ENCODE measurements at regions not wholly inside any gene's neighbourhood (a gene's known extent, or its start where the extent isn't known, plus 50 kb on each side); places are given as distances from the start of the nearest gene placed in this dataset.

- no peak for DNase-seq (ENCODE audit: low read depth)
- H3K4me3 ChIP-seq (ENCODE audit: low read length), result no peak overlapping the region
- no peak for TF ChIP-seq CTCF (IDR thresholded peaks at IDR 0.05; ENCODE audit: insufficient read depth, low read depth, low read length, missing control alignments)
These were observed 1128.2 kb downstream of the BRD1 start for GRCh38 chr22:48699511-48699910.

DNA sequence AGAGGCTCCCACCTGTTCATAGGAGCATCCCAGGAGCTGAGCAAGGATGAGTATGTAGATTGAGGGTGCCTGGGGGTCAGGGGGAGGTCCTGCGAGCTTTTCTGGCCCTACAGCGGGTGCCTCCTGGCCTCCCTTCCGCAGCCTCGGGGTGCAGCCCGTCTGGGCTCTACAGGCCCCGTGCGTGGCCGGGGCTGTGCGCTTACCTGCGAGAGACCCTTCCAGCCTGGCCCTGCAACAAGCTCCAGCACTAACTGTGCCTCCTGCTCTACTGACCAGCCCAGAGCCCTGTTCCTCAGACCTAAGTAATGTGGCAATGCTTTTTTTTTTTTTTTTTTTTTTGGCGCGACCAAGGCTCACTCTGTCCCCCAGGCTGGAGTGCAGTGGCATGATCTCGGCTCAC lies 1129.1 kb downstream of the BRD1 start:
- DNase-seq (ENCODE audit: low read depth), result no peak
- no peak for TF ChIP-seq CTCF (IDR thresholded peaks at IDR 0.05; ENCODE audit: insufficient read depth, low read depth, low read length, missing control alignments)
- no peak overlapping the region for H3K4me3 ChIP-seq (ENCODE audit: low read length)

GRCh38 chr22:48697694-48698276 lies 1129.9 kb downstream of the BRD1 start:
- DNase-seq (ENCODE audit: low read depth), result no peak
- TF ChIP-seq CTCF (IDR thresholded peaks at IDR 0.05; ENCODE audit: insufficient read depth, low read depth, low read length, missing control alignments), result no peak
- no peak overlapping the region for H3K4me3 ChIP-seq (ENCODE audit: low read length)

DNA sequence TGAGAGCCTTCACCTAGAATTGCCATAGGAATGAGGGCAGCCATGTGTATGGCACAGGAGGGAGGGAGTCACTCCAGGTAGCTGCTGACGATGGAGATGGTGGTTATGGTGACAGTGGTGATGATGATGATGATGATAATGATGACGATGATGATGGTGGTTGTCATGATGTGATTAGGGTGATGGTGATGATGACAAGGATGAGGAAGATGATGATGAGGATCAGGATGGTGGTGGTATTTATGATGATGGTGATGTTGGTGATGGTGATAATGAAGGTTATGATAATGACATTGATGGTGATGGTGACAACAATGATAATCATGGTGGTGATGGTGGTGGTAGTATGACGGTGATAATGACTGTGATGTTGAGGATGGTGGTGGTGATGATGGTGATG lies 1130.5 kb downstream of the BRD1 start:
- no peak for TF ChIP-seq CTCF (IDR thresholded peaks at IDR 0.05; ENCODE audit: insufficient read depth, low read depth, low read length, missing control alignments)
- no peak for DNase-seq (ENCODE audit: low read depth)
- no peak overlapping the region for H3K4me3 ChIP-seq (ENCODE audit: low read length)

DNA sequence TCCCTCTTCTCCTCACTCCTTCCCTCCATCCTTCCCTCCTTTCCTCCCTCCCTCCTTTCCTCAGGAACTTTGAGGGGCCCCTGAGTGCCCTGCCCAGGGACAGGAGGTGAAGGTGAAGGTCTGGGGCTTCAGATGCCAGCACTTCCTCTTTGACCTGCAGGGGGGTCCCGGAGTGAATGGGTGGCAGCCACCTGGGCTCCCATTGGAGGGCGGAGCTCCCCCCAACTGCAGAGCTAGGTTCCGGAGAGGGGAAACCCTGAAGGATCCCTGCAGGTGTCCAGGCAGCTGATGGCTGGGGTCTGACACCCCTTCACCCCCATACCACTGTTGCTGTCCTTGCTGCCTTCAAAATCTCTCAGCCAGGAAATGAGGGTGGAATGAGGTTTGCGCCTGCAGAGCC lies 1131.3 kb downstream of the BRD1 start:
- TF ChIP-seq CTCF (IDR thresholded peaks at IDR 0.05; ENCODE audit: insufficient read depth, low read depth, low read length, missing control alignments), result no peak

DNA sequence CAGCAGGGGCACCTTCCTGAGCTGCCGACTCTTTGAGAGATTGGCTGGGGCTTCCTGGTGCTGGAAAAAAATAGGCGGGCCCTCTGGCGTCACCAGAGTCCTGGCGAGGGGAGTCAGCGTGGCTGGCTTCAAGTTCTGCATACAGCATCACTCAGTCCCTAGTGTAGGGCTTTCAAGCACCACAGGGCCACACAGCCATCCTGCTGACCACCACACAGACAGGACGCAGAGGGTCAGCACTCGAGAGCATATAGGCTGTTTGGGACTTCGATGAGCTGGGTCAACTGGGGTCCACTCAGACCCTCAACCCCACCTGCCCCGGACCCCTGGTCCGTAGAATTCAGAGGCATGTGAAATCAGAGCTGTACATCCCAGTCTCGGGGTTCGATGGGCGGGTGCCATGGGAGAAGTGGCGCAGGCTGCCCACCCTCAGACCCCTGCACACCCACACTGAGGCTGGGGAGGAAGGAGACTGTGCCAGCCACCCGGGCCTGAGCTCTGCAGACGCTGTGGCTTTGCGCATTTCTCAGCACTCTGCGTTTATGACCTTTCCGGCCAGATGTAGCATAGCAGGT lies 1131.9 kb downstream of the BRD1 start:
- TF ChIP-seq CTCF (IDR thresholded peaks at IDR 0.05; ENCODE audit: insufficient read depth, low read depth, low read length, missing control alignments), result no peak
- no peak overlapping the region for H3K4me3 ChIP-seq (ENCODE audit: low read length)
- no peak for DNase-seq (ENCODE audit: low read depth)

More for the DNA sequence above, 1131.3 kb downstream of the BRD1 start:
- no peak overlapping the region for H3K4me3 ChIP-seq (ENCODE audit: low read length)
- DNase-seq (ENCODE audit: low read depth), result no peak

GRCh38 chr22:48695251-48695650 lies 1132.4 kb downstream of the BRD1 start:
- H3K4me3 ChIP-seq (ENCODE audit: low read length), result no peak overlapping the region
- DNase-seq (ENCODE audit: low read depth), result no peak
- no peak for TF ChIP-seq CTCF (IDR thresholded peaks at IDR 0.05; ENCODE audit: insufficient read depth, low read depth, low read length, missing control alignments)

All from epithelial cell of esophagus (primary cell).